ENCODE measurements at regions not wholly inside any gene's neighbourhood (a gene's known extent, or its start where the extent isn't known, plus 50 kb on each side); places are given as distances from the start of the nearest gene placed in this dataset.

GRCh38 chr4:25981749-25982148 is 67.7 kb downstream of the SMIM20 start:
- intact Hi-C loops (cut with DNase I; ENCODE audit: low total_unique reads) = no loop called here

GRCh38 chr4:25982962-25983361 is 68.9 kb downstream of the SMIM20 start:
- Histone ChIP-seq H3K4me3 (no peak overlapping the region), H3K27me3 (no peaks in the 10 kb centered on the region), H3K27ac (no peak overlapping the region), H3K9me3 (no peaks in the 10 kb centered on the region), H3K36me3 (no peaks in the 10 kb centered on the region), H3K4me1 (no peaks in the 10 kb centered on the region)
- no peak for TF ChIP-seq CTCF (IDR thresholded peaks at IDR 0.05)
- DNase-seq = no peak
- intact Hi-C loops (cut with DNase I; ENCODE audit: low total_unique reads) = no loop called here

More at GRCh38 chr4:25981749-25982148, 67.7 kb downstream of the SMIM20 start:
- H3K9me3 ChIP-seq = no peaks in the 10 kb centered on the region
- H3K36me3 ChIP-seq = no peaks in the 10 kb centered on the region
- TF ChIP-seq CTCF (IDR thresholded peaks at IDR 0.05) = no peak
- no peak overlapping the region for H3K4me3 ChIP-seq
- H3K27ac ChIP-seq = no peak overlapping the region
- H3K27me3 ChIP-seq = no peaks in the 10 kb centered on the region
- DNase-seq = no peak
- H3K4me1 ChIP-seq = no peaks in the 10 kb centered on the region

DNA sequence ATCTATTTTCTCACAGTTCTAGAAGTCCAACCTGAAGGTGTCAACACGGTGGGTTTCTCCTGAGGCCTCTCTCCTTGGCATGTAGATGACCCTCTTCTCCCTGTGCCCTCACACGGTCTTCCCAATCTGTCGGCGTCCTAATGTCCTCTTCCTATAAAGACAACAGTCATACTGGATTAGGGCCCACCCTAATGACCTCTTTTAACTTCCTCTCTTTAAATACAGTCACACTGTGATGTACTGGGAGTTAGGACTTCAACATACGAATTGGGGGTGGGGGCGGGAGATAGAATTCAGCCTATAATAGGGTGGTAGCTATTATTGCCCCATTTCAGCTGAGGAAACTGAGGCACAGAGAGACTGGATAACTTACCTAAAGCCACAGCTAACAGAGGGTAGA is 70.2 kb downstream of the SMIM20 start:
- Histone ChIP-seq H3K4me1 (no peaks in the 10 kb centered on the region), H3K27me3 (no peaks in the 10 kb centered on the region), H3K27ac (no peak overlapping the region), H3K36me3 (no peaks in the 10 kb centered on the region), H3K9me3 (no peaks in the 10 kb centered on the region), H3K4me3 (no peak overlapping the region)
- TF ChIP-seq CTCF (IDR thresholded peaks at IDR 0.05) = no peak
- intact Hi-C loops (cut with DNase I; ENCODE audit: low total_unique reads) = no loop called here
- DNase-seq = no peak

- H3K36me3 ChIP-seq = no peaks in the 10 kb centered on the region
- no peaks in the 10 kb centered on the region for H3K27me3 ChIP-seq
- H3K4me3 ChIP-seq = no peak overlapping the region
- TF ChIP-seq CTCF (IDR thresholded peaks at IDR 0.05) = no peak
- intact Hi-C loops (cut with DNase I; ENCODE audit: low total_unique reads) = loop anchor here (5.0 kb wide), 1 partner anchor 423 kb away; no protein-coding TSS in a partner anchor
- no peaks in the 10 kb centered on the region for H3K9me3 ChIP-seq
- no peak for DNase-seq
- no peak overlapping the region for H3K27ac ChIP-seq
- no peaks in the 10 kb centered on the region for H3K4me1 ChIP-seq
These were observed 70.8 kb downstream of the SMIM20 start for GRCh38 chr4:25984796-25985195.

DNA sequence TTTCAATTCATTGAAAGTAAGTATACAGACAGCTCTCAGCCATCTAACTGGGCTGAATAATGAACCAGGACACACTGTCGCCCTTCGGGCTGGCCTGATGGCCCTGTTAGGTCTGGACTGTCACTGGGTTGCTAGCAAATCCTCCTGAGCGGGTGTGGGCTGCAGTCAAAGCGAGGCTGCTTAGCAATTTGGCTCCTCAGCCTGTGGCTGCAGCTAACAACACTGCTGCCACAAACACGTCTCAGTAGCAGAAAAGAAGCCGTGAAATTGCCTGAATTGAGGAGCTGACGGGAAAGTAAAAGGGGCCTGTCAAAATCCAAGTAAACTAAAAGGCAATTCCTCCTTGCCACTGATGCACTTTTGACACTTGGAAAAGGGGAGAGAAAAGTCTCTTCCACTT is 72.8 kb downstream of the SMIM20 start:
- no peak for DNase-seq
- no peak for TF ChIP-seq CTCF (IDR thresholded peaks at IDR 0.05)
- intact Hi-C loops (cut with DNase I; ENCODE audit: low total_unique reads) = loop anchor here (5.0 kb wide), 1 partner anchor 420 kb away; no protein-coding TSS in a partner anchor
- no peaks in the 10 kb centered on the region for H3K27me3 ChIP-seq
- no peaks in the 10 kb centered on the region for H3K9me3 ChIP-seq
- H3K27ac ChIP-seq = no peak overlapping the region
- H3K36me3 ChIP-seq = no peaks in the 10 kb centered on the region
- H3K4me1 ChIP-seq = peaks cover 0 to 8% (median 2%) of the 10 kb centered on the region in 4 donors
- no peak overlapping the region for H3K4me3 ChIP-seq

GRCh38 chr4:25991340-25991739 is 77.3 kb downstream of the SMIM20 start:
- H3K27me3 ChIP-seq = no peaks in the 10 kb centered on the region
- TF ChIP-seq CTCF (IDR thresholded peaks at IDR 0.05) = no peak
- H3K4me1 ChIP-seq = peaks cover 0 to 8% (median 2%) of the 10 kb centered on the region in 4 donors
- no peak overlapping the region for H3K4me3 ChIP-seq
- DNase-seq = no peak
- intact Hi-C loops (cut with DNase I; ENCODE audit: low total_unique reads) = no loop called here
- H3K27ac ChIP-seq = no peak overlapping the region
- no peaks in the 10 kb centered on the region for H3K9me3 ChIP-seq
- no peaks in the 10 kb centered on the region for H3K36me3 ChIP-seq

Measured in tibial artery (tissue), 4 donors.